IMR-90 (cell line): ENCODE measurements at regions not wholly inside any gene's neighbourhood (a gene's known extent, or its start where the extent isn't known, plus 50 kb on each side); places are given as distances from the start of the nearest gene placed in this dataset.

Experiments
- ATAC-seq: fragments of 200-7000 bp; cut with Tn5 transposase; 2 replicates; pipeline ENCODE4 v1.9.1; 2020; ENCODE audit warnings: low read depth, mild to moderate bottlenecking, moderate library complexity
- BruUV-seq: library from RNA; stranded (reverse); fragments of 400-500 nt; replicated peaks from 2 replicates; lab custom pipeline; 2021; lab: Mats Ljungman, UMichigan
- CTCF ChIA-PET: fragments of 300-600 bp; formaldehyde crosslinking; extraction: SDS; loops from one replicate; lab custom pipeline; 2021; ENCODE audit warnings: antibody characterized with exemption; lab: Yijun Ruan, JAX
- POLR2A ChIA-PET: fragments of 300-600 bp; sonication (Branson Sonifier 250); formaldehyde crosslinking; loops from one replicate; lab custom pipeline; 2022; ENCODE audit warnings: antibody characterized with exemption; ENCODE audit not compliant: unreplicated experiment; lab: Charles Lee
- DNase-seq: peaks from one replicate; pipeline ENCODE4 v3.0.0; 2013
- H2AFZ ChIP-seq: replicated peaks from 2 replicates; pipeline ENCODE3; 2013; ENCODE audit warnings: low read length, mild to moderate bottlenecking; ENCODE audit not compliant: poor library complexity
- H2AK5ac ChIP-seq: 2 replicates; pipeline ENCODE4 v1.6.1; 2013; ENCODE audit warnings: low read depth, low read length, inconsistent platforms
- H2AK9ac ChIP-seq: replicated peaks from 2 replicates; pipeline ENCODE3; 2013; ENCODE audit warnings: mild to moderate bottlenecking, low read depth, low read length, moderate library complexity; ENCODE audit not compliant: poor library complexity
- H2BK120ac ChIP-seq: 2 replicates; pipeline ENCODE4 v1.6.1; 2013; ENCODE audit warnings: low read depth, low read length, inconsistent platforms
- H2BK15ac ChIP-seq: 3 replicates; pipeline ENCODE4 v1.6.1; 2013; ENCODE audit warnings: low read depth, low read length, inconsistent platforms
- H2BK20ac ChIP-seq: 2 replicates; pipeline ENCODE4 v1.6.1; 2013; ENCODE audit warnings: low read depth, mild to moderate bottlenecking, inconsistent platforms, low read length, moderate library complexity
- H2BK5ac ChIP-seq: 2 replicates; pipeline ENCODE4 v1.6.1; 2013; ENCODE audit warnings: mild to moderate bottlenecking, low read depth, low read length, inconsistent platforms; ENCODE audit not compliant: poor library complexity, severe bottlenecking
- H3K14ac ChIP-seq: replicated peaks from 2 replicates; pipeline ENCODE4 v1.6.1; 2013; ENCODE audit warnings: low read depth, low read length, inconsistent platforms
- H3K18ac ChIP-seq: 2 replicates; pipeline ENCODE4 v1.6.1; 2013; ENCODE audit warnings: low read depth, low read length, control low read depth
- H3K23ac ChIP-seq: 2 replicates; pipeline ENCODE4 v1.6.1; 2013; ENCODE audit warnings: low read depth, low read length, inconsistent platforms
- H3K27ac ChIP-seq: 2 replicates; pipeline ENCODE4 v1.5.1; 2013; ENCODE audit warnings: mild to moderate bottlenecking, control low read depth, low read length; ENCODE audit not compliant: insufficient read depth
- H3K27me3 ChIP-seq: 2 replicates; pipeline ENCODE4 v1.6.1; 2013; ENCODE audit warnings: low read length; ENCODE audit not compliant: control insufficient read depth, insufficient read depth
- H3K36me3 ChIP-seq: 2 replicates; pipeline ENCODE4 v1.6.1; 2013; ENCODE audit warnings: low read length, mixed read lengths; ENCODE audit not compliant: control insufficient read depth, insufficient read depth
- H3K4ac ChIP-seq: 2 replicates; pipeline ENCODE4 v1.6.1; 2013; ENCODE audit warnings: low read depth, low read length, inconsistent platforms
- H3K4me1 ChIP-seq: 2 replicates; pipeline ENCODE4 v1.6.1; 2013; ENCODE audit warnings: low read length, mixed read lengths; ENCODE audit not compliant: control insufficient read depth, insufficient read depth
- H3K4me2 ChIP-seq: 2 replicates; pipeline ENCODE4 v1.6.1; 2013; ENCODE audit warnings: low read depth, mild to moderate bottlenecking, control low read depth, low read length, moderate library complexity
- H3K4me3 ChIP-seq: 2 replicates; pipeline ENCODE4 v1.5.1; 2013; ENCODE audit warnings: low read depth, mild to moderate bottlenecking, control low read depth, low read length, moderate library complexity; ENCODE audit not compliant: insufficient read depth
- H3K56ac ChIP-seq: 2 replicates; pipeline ENCODE4 v1.6.1; 2013; ENCODE audit warnings: low read length, inconsistent platforms; ENCODE audit not compliant: insufficient read depth; ENCODE audit errors: extremely low read depth
- H3K79me1 ChIP-seq, 2 experiments: 2 replicates each; pipeline ENCODE4 v1.6.1; 2013; ENCODE audit warnings: low read length in 2 of 2, inconsistent platforms in 1 of 2, low read depth in 1 of 2
- H3K9ac ChIP-seq: 2 replicates; pipeline ENCODE4 v1.6.1; 2013; ENCODE audit warnings: low read depth, low read length, control low read depth
- H3K9me1 ChIP-seq: 2 replicates; pipeline ENCODE4 v1.6.1; 2013; ENCODE audit warnings: low read length, inconsistent platforms; ENCODE audit not compliant: insufficient read depth
- H3K9me3 ChIP-seq: 2 replicates; pipeline ENCODE4 v1.6.1; 2013; ENCODE audit warnings: low read length; ENCODE audit not compliant: control insufficient read depth, insufficient read depth
- H4K20me1 ChIP-seq: 2 replicates; pipeline ENCODE4 v1.6.1; 2013; ENCODE audit warnings: low read length, inconsistent platforms; ENCODE audit not compliant: insufficient read depth
- H4K5ac ChIP-seq: 2 replicates; pipeline ENCODE4 v1.6.1; 2013; ENCODE audit warnings: mild to moderate bottlenecking, low read depth, low read length, control low read depth
- H4K8ac ChIP-seq, 2 experiments: 2 replicates each; pipeline ENCODE4 v1.6.1; 2013; ENCODE audit warnings: low read depth in 2 of 2, low read length in 2 of 2, control low read depth in 1 of 2, inconsistent platforms in 1 of 2
- H4K91ac ChIP-seq: 2 replicates; pipeline ENCODE4 v1.6.1; 2013; ENCODE audit warnings: low read depth, low read length, inconsistent platforms; ENCODE audit not compliant: insufficient read depth
- CEBPB ChIP-seq: IDR thresholded peaks from 2 replicates; pipeline ENCODE4 v1.6.1; 2012; ENCODE audit warnings: low read depth, low read length, improper control_type of control experiment
- CHD1 ChIP-seq: IDR thresholded peaks from 2 replicates; pipeline ENCODE4 v1.6.1; 2012; ENCODE audit warnings: low read depth, low read length, improper control_type of control experiment
- CTCF ChIP-seq: conservative IDR thresholded peaks from 2 replicates; pipeline ENCODE4 v1.5.1; 2012; ENCODE audit warnings: mild to moderate bottlenecking, low read depth, low read length, improper control_type of control experiment
- FOS ChIP-seq: fragments of 150-350 bp; IDR thresholded peaks from 2 replicates; pipeline ENCODE4 v1.6.1; 2016; ENCODE audit warnings: low read depth, low read length
- MAFK ChIP-seq: IDR thresholded peaks from 2 replicates; pipeline ENCODE4 v1.6.1; 2012; ENCODE audit warnings: low read depth, low read length, improper control_type of control experiment
- MAZ ChIP-seq: IDR thresholded peaks from 2 replicates; pipeline ENCODE4 v1.6.1; 2012; ENCODE audit warnings: low read depth, mild to moderate bottlenecking, low read length, improper control_type of control experiment, moderate library complexity, borderline replicate concordance
- NFE2L2 ChIP-seq: fragments of 150-350 bp; IDR thresholded peaks from 2 replicates; pipeline ENCODE4 v1.6.1; 2016; ENCODE audit warnings: low read depth, mild to moderate bottlenecking, low read length
- POLR2A ChIP-seq: IDR thresholded peaks from 2 replicates; pipeline ENCODE4 v1.6.1; 2012; ENCODE audit warnings: mild to moderate bottlenecking, low read depth, low read length
- RCOR1 ChIP-seq: IDR thresholded peaks from 2 replicates; pipeline ENCODE4 v1.6.1; 2012; ENCODE audit warnings: mild to moderate bottlenecking, low read length, improper control_type of control experiment; ENCODE audit not compliant: insufficient replicate concordance
- WGBS, 2 experiments: methylation state at CpG; one replicate each; pipeline versions ENCODE4 v1.1.5 to v1.1.7; 2013; ENCODE audit warnings: missing lambda C conversion rate in 2 of 2; ENCODE audit not compliant: insufficient read length in 1 of 2; ENCODE audit errors: extremely low coverage in 2 of 2; 5-methylcytosine and 5-hydroxymethylcytosine counted together
- dilution Hi-C: fragments of 300-500 bp; cut with HindIII; formaldehyde crosslinking; loops from one replicate; pipeline ENCODE4 v1.14.3; 2018; ENCODE audit warnings: low sequenced_read_pairs; ENCODE audit not compliant: unreplicated experiment
- in situ Hi-C: fragments of 300-500 bp; cut with MboI; formaldehyde crosslinking; loops from 3 replicates; pipeline ENCODE4 v1.14.3; 2019; ENCODE audit warnings: low sequenced_read_pairs, inconsistent platforms, mixed read lengths
- intact Hi-C: fragments of 100-400 bp; cut with micrococcal nuclease; formaldehyde crosslinking; loops from 2 replicates; pipeline ENCODE4 v1.10.0; 2022
- TF ChIP-seq, protein P1 (sequence below): fragments of 150-350 bp; IDR thresholded peaks from 2 replicates; pipeline ENCODE4 v1.6.1; 2016; ENCODE audit warnings: low read depth, mild to moderate bottlenecking, low read length, moderate library complexity, borderline replicate concordance
- TF ChIP-seq, protein P2 (sequence below): fragments of 150-350 bp; IDR thresholded peaks from 2 replicates; pipeline ENCODE4 v1.6.1; 2017; ENCODE audit warnings: mild to moderate bottlenecking, antibody characterized with exemption, low read length, low read depth

- Histone ChIP-seq H4K5ac (no peak overlapping the region), H4K20me1 (no peaks in the 10 kb centered on the region), H2BK120ac (no peak overlapping the region), H3K18ac (no peak overlapping the region), H3K14ac (no peak overlapping the region), H3K9me3 (no peaks in the 10 kb centered on the region), H3K27ac (no peak overlapping the region), H2BK5ac (no peak overlapping the region), H2AK5ac (no peak overlapping the region), H3K4me3 (no peak overlapping the region), H3K79me1 (no peaks in the 10 kb centered on the region), H4K91ac (no peak overlapping the region), H3K9me1 (no peaks in the 10 kb centered on the region), H2AFZ (no peak overlapping the region), H3K27me3 (peaks cover 17% of the 10 kb centered on the region), H3K4me1 (no peaks in the 10 kb centered on the region), H4K8ac (no peak overlapping the region), H3K56ac (no peak overlapping the region), H3K23ac (no peak overlapping the region), H2BK20ac (no peak overlapping the region), H3K4ac (no peak overlapping the region), H3K4me2 (no peak overlapping the region), H3K36me3 (no peaks in the 10 kb centered on the region), H2AK9ac (no peak overlapping the region), H3K9ac (no peak overlapping the region), H2BK15ac (no peak overlapping the region)
- dilution Hi-C loops: no loop called here
- WGBS, 2 experiments: 17% methylated on average over 1 of the region's 2 CpGs; no CpG with 5 or more reads in 1 of the 2 experiments
- POLR2A ChIA-PET: no interaction called here
- ATAC-seq: no peak
- intact Hi-C loops: no loop called here
- CTCF ChIA-PET: no interaction called here
- BruUV-seq: no TSS peak
- TF ChIP-seq CEBPB (no peak), MAFK (no peak), FOS (no peak), NFE2L2 (no peak), RCOR1 (no peak), MAZ (no peak), CTCF (no peak), CHD1 (no peak), POLR2A (no peak)
- TF ChIP-seq, protein P1, sequence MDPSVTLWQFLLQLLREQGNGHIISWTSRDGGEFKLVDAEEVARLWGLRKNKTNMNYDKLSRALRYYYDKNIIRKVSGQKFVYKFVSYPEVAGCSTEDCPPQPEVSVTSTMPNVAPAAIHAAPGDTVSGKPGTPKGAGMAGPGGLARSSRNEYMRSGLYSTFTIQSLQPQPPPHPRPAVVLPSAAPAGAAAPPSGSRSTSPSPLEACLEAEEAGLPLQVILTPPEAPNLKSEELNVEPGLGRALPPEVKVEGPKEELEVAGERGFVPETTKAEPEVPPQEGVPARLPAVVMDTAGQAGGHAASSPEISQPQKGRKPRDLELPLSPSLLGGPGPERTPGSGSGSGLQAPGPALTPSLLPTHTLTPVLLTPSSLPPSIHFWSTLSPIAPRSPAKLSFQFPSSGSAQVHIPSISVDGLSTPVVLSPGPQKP: no peak
- TF ChIP-seq, protein P2, sequence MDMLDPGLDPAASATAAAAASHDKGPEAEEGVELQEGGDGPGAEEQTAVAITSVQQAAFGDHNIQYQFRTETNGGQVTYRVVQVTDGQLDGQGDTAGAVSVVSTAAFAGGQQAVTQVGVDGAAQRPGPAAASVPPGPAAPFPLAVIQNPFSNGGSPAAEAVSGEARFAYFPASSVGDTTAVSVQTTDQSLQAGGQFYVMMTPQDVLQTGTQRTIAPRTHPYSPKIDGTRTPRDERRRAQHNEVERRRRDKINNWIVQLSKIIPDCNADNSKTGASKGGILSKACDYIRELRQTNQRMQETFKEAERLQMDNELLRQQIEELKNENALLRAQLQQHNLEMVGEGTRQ: no peak
- in situ Hi-C loops: no loop called here
- DNase-seq: no peak
Observed at GRCh38 chr4:151911970-151912369, 151.2 kb upstream of the GATB start.
